GM19035 (cell line): ENCODE measurements at regions not wholly inside any gene's neighbourhood (a gene's known extent, or its start where the extent isn't known, plus 50 kb on each side); places are given as distances from the start of the nearest gene placed in this dataset.

Source experiments
- ATAC-seq: cut with Tn5 transposase; IDR thresholded peaks from one replicate; pipeline ENCODE4 v1.9.1; 2021; ENCODE audit not compliant: unreplicated experiment

DNA sequence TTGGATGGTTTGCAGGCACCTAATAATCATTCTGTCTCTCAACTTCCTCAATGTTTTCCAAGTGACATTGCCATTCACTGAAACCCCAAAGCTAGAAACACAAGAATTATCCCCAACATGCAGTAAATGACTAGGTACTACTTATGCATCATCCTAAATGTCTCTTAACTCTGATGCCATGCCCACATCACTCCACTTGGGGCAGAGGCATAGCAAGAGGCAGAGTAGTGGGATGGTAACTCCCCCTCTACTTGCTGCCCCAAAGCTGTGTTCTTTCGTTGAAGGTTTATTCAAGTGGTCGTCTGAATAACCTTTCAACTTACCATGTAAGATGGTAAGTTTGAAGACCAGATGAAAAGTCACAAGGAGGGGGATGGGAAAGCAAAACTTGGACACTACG is 77.9 kb upstream of the SOX5 start:
- ATAC-seq: no peak

DNA sequence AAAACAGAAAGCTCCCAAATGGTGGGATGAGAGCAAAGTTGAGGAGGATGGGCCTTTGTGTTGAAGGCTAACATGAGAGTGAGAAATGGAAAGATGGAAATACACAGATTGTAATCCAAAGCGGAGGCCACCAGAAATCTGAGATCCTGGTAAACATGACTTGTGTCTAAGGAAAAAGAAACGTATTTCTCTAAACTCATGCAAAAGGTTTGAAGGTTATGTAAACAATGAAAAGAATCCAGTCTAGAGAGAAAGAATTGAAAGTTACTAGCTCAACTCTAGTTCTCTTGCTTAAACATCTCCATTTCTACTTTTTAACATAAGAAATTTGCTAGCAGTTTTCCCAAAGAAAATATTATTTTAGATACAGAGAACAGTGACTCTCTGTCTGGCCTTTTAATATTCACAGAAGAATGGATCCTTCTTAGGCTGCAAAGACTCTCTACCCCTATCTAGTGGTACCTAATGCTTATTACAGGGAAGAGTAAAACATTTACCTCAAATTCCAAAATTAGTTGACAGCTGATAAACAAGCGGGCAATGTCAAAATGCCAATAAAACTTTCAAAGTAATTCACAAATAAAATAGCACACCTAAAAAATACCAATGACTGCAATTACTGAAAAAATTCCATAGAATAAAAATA is 75.8 kb upstream of the SOX5 start:
- ATAC-seq: no peak

DNA sequence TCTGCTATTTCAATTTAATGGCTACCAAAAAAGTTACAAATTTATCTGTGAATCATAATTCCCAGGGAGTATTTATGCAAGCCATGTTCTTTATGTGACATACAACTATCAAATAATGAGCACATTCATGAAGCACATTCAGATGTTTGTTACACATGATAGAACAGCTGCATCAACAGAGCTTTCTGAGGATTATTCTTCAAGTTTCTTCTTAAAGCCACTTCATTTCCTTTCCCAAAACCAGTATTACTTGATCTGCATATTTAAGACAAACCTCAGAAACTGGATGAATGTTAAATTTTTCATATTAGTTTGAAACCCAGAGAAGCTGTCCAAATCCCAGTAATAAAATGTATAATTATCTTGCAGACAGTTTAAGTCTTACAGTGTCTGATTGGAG is 73.6 kb upstream of the SOX5 start:
- no peak for ATAC-seq

DNA sequence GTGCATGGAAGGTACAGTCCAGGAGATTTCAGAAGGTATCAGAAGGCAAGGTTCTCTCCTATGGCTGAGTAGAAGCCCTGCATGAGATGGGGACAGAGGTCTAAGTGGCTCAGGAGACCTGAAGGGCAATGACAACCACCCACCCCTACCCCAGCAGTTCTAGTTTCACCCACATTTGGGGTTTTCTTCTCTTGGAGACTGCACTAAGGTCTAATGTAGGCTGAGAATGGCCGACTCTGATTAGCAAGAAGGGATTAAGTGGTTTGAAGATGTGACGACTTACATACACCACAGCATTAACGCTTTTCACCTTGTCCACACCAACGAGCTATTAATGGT is 71.7 kb upstream of the SOX5 start:
- ATAC-seq: no peak

DNA sequence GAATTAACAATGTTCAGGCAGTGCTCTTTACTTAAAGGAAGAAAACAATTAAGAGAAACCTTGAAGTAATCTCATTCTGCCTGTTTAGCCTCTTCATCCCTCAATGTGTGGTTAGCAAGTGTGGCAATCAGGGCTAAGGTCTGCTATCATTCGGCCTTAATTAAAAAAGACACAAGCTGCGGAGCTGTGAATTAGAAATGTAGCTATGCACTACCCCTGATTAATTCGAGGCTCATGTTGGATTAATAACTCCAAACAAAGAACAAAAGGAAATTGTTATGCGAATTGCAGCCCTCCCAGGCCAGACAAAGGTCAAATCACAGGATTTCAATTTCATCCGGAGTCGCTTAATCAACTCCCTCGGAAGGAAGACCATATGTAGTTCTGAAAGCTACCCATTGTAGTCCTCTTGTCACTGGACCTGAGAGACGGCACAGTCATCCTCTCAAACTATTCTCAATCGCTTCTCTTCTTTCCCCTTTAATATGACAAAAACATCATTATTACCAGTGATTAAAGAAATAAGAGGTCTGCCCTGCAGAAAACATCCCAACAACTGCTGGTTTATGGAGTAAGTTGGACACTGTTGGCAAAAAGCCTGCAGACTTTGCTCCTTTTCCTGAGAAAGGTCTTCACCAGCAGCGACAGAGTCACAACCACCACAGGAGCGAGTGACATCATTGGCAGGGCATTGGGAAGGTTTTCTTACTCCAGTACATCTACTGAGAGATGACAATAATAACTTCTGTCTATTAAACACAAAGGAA is 71.1 kb upstream of the SOX5 start:
- ATAC-seq: no peak

DNA sequence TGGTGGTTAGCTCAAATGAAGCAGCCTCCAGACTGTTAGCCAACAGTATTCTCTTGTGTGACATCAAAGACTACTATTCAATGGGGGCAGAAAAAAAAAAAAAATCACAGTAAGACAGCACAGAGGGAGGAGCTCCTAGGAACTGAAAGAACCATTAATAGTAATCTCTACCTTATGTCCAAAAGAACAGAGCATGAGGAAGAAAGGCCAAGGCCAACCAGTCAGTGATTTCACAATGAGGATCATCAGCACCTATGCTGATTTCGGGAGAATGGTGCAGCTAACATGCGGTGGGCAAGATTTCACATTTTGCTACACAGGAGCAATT is 66.3 kb upstream of the SOX5 start:
- ATAC-seq: no peak

DNA sequence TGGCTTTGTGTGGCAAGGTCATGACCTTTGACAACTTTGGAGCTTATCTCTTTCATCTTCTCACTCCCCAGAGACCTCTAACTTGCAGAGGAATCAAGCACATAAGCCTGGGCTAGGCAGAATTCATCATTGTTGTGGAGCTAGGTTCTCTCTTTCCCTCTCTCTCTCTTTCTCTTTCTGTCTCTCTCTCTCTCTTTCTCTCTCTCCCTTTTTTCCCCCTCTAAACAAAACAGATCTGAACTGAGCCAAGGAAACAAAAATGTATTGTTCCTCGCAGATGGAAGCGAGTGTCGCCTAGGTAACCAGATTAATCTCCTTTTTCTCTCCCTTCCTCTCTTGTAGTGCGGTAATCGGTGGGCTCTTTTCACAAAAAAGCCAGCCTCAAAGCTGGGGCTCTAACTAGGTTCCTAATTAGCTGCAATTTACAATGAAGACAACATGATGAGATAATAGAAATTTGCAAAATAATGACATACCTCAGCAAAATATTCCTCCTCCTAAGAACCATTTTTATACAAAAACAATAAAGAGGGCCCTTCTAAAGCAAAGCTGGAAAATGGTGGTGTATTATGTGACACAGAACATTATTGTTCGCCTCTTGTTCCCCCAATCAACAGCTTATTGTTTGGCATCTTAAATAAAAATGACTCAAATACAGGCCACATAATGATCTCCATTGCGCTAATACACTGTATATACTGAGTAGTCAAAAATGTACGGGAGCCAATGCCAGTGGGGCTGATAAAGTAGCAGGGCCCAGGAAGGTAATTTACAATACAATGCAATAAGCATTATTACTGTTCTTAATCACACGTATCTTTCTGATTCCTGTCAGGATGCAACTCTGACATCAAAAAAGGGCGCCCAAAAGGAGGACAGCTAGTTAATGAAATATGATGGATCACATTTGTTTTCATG is 65.7 kb upstream of the SOX5 start:
- no peak for ATAC-seq

DNA sequence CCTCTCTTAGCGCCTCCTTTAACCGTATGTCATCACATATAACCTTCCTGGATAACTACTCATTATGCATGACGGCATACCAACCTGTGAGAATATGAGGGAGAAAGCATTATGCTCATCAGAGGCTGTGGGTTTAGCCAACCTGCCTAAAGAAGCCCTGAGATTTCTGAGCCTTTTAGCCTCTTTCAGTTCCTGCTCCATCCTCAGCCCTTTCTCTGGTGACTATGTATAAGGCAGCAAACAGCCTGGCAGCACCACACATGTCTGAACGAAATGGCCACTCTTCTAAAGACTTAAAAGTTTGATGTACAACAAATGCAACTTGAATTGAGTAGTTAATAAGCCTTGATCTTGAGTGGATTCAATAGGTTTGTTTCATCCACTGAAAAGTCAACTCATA is 64.8 kb upstream of the SOX5 start:
- no peak for ATAC-seq

DNA sequence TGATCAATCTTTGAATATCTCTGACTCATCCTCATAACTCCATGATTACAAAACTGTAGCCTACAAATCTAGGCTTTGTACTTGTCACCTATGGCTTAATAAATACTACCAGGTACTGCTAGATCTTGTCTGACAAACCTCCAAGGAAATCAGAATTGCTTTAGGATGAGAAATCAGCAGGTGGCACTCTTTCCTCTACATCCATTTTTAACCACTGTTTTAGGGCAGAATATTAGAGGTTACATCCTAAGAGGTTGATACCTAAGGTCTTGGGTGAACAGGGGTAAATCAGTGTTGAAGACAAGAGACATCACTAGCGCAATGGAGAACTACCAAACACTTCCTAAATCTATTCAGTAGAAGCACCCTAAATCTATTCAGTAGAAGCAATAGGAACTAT is 63.1 kb upstream of the SOX5 start:
- ATAC-seq: no peak

DNA sequence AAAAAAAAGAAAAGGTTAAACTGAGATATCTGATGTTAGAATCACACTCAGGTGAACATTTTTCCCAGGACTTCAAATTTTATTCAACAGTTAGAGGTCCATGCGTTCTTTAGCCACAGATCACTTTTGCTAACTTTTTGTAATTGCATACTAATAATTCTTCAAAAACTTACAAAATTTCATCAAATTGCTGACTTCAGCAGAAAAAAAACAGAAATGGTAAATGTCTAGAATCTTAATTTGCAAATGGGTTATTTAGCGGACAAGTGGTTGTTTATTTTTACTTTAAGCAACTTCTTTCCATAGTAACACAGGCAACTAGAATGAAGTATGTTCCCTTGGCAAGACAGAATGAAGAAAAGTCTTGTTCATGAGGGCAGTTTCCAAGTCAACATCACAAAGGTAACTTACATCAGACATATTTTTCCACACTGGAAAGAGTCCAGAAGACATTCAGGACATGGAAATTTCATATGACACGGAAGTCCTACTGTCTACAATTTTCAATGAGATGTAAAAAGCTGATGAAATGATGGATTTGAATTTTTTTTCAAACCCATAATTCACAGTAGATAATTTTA is 62.5 kb upstream of the SOX5 start:
- ATAC-seq: no peak

DNA sequence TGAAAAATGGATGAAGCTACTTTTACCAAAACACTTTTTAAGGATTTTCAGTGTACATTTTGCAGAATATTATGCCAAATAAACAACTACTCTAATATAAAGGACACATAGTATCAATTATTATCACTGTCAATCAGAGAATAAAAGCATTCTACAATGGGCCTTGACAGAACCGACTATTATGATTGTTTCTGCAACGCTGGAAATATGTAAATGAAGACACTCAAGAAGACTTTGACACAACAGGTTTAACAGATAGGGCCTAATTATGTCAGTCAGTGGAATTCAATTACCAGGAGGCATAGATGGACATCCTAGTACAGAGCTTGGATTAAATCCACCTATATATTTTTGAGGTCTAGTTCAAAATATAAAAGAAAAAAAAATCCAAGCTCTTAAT is 58.7 kb upstream of the SOX5 start:
- ATAC-seq: no peak
